Skeletal muscle tissue (tissue), 3 donors: ENCODE measurements at regions not wholly inside any gene's neighbourhood (a gene's known extent, or its start where the extent isn't known, plus 50 kb on each side); places are given as distances from the start of the nearest gene placed in this dataset.

Experiments
- H3K27ac ChIP-seq: one replicate; pipeline ENCODE4 v1.7.0; 2013; ENCODE audit warnings: mild to moderate bottlenecking, low read depth, low read length, inconsistent platforms
- H3K27me3 ChIP-seq, 3 donors: one replicate each; pipeline ENCODE4 v1.7.0; 2013; ENCODE audit warnings: low read length in 3 of 3; ENCODE audit not compliant: control insufficient read depth in 3 of 3, insufficient read depth in 3 of 3
- H3K36me3 ChIP-seq, 3 donors: one replicate each; pipeline ENCODE4 v1.7.0; 2013; ENCODE audit warnings: low read length in 3 of 3; ENCODE audit not compliant: control insufficient read depth in 3 of 3, insufficient read depth in 3 of 3
- H3K4me1 ChIP-seq, 3 donors: one replicate each; pipeline ENCODE4 v1.7.0; 2013; ENCODE audit warnings: low read length in 3 of 3, mild to moderate bottlenecking in 3 of 3; ENCODE audit not compliant: control insufficient read depth in 3 of 3, insufficient read depth in 3 of 3
- H3K4me3 ChIP-seq, 3 donors: one replicate each; pipeline ENCODE4 v1.7.0; 2013; ENCODE audit warnings: low read length in 3 of 3
- H3K9ac ChIP-seq, 3 donors: one replicate each; pipeline ENCODE4 v1.7.0; 2013; ENCODE audit warnings: low read length in 3 of 3, mild to moderate bottlenecking in 3 of 3, moderate library complexity in 2 of 3, low read depth in 1 of 3
- H3K9me3 ChIP-seq, 3 donors: one replicate each; pipeline ENCODE4 v1.7.0; 2013; ENCODE audit warnings: low read length in 3 of 3; ENCODE audit not compliant: control insufficient read depth in 3 of 3
- donor health status: Osteomylitis.

- H3K9ac ChIP-seq = no peak overlapping the region
- H3K36me3 ChIP-seq = no peaks in the 10 kb centered on the region
- no peaks in the 10 kb centered on the region for H3K9me3 ChIP-seq
- no peak overlapping the region for H3K27ac ChIP-seq
- peaks cover 0 to 3% (median 0%) of the 10 kb centered on the region in 3 donors for H3K27me3 ChIP-seq
- H3K4me1 ChIP-seq = no peaks in the 10 kb centered on the region
- no peak overlapping the region for H3K4me3 ChIP-seq
Measured at GRCh38 chr14:105842105-105842504, 315.7 kb downstream of the TMEM121 start.

- no peaks in the 10 kb centered on the region for H3K27me3 ChIP-seq
Measured at GRCh38 chr14:105843444-105844046, 317.2 kb downstream of the TMEM121 start.

GRCh38 chr14:105844047-105844630 is 317.8 kb downstream of the TMEM121 start:
- H3K9me3 ChIP-seq = no peaks in the 10 kb centered on the region
- no peak overlapping the region for H3K9ac ChIP-seq
- H3K27ac ChIP-seq = no peak overlapping the region
- no peaks in the 10 kb centered on the region for H3K27me3 ChIP-seq
- no peak overlapping the region for H3K4me3 ChIP-seq
- no peaks in the 10 kb centered on the region for H3K4me1 ChIP-seq
- H3K36me3 ChIP-seq = no peaks in the 10 kb centered on the region

More at GRCh38 chr14:105843444-105844046, 317.2 kb downstream of the TMEM121 start:
- H3K27ac ChIP-seq = no peak overlapping the region
- H3K9me3 ChIP-seq = no peaks in the 10 kb centered on the region
- H3K4me1 ChIP-seq = no peaks in the 10 kb centered on the region
- H3K36me3 ChIP-seq = no peaks in the 10 kb centered on the region
- H3K4me3 ChIP-seq = no peak overlapping the region
- H3K9ac ChIP-seq = no peak overlapping the region

GRCh38 chr14:105844810-105845724 is 318.7 kb downstream of the TMEM121 start:
- Histone ChIP-seq H3K27me3 (no peaks in the 10 kb centered on the region), H3K36me3 (no peaks in the 10 kb centered on the region), H3K27ac (no peak overlapping the region), H3K9me3 (no peaks in the 10 kb centered on the region), H3K4me3 (no peak overlapping the region), H3K4me1 (no peaks in the 10 kb centered on the region), H3K9ac (no peak overlapping the region)

GRCh38 chr14:105845725-105846309 is 319.4 kb downstream of the TMEM121 start:
- H3K4me3 ChIP-seq = no peak overlapping the region
- H3K27ac ChIP-seq = no peak overlapping the region
- H3K4me1 ChIP-seq = no peaks in the 10 kb centered on the region
- no peaks in the 10 kb centered on the region for H3K27me3 ChIP-seq
- no peaks in the 10 kb centered on the region for H3K9me3 ChIP-seq
- H3K36me3 ChIP-seq = no peaks in the 10 kb centered on the region
- H3K9ac ChIP-seq = no peak overlapping the region

- H3K4me1 ChIP-seq = no peaks in the 10 kb centered on the region
- no peaks in the 10 kb centered on the region for H3K36me3 ChIP-seq
- H3K9me3 ChIP-seq = no peaks in the 10 kb centered on the region
- H3K9ac ChIP-seq = no peak overlapping the region
- H3K27ac ChIP-seq = no peak overlapping the region
- no peaks in the 10 kb centered on the region for H3K27me3 ChIP-seq
- H3K4me3 ChIP-seq = no peak overlapping the region
Measured at GRCh38 chr14:105846312-105846711, 319.9 kb downstream of the TMEM121 start.

GRCh38 chr14:105847400-105847799 is 321.0 kb downstream of the TMEM121 start:
- H3K36me3 ChIP-seq = no peaks in the 10 kb centered on the region
- H3K4me1 ChIP-seq = no peaks in the 10 kb centered on the region
- H3K4me3 ChIP-seq = no peak overlapping the region
- no peak overlapping the region for H3K9ac ChIP-seq
- no peak overlapping the region for H3K27ac ChIP-seq
- H3K9me3 ChIP-seq = no peaks in the 10 kb centered on the region
- no peaks in the 10 kb centered on the region for H3K27me3 ChIP-seq

GRCh38 chr14:105848570-105848969 is 322.2 kb downstream of the TMEM121 start:
- H3K9me3 ChIP-seq = no peaks in the 10 kb centered on the region
- H3K27ac ChIP-seq = no peak overlapping the region
- no peaks in the 10 kb centered on the region for H3K27me3 ChIP-seq
- H3K36me3 ChIP-seq = no peaks in the 10 kb centered on the region
- H3K9ac ChIP-seq = no peak overlapping the region
- no peak overlapping the region for H3K4me3 ChIP-seq
- H3K4me1 ChIP-seq = no peaks in the 10 kb centered on the region

GRCh38 chr14:105849933-105850626 is 323.7 kb downstream of the TMEM121 start:
- Histone ChIP-seq H3K4me1 (no peaks in the 10 kb centered on the region), H3K9ac (no peak overlapping the region), H3K27ac (no peak overlapping the region), H3K27me3 (no peaks in the 10 kb centered on the region), H3K4me3 (no peak overlapping the region), H3K9me3 (no peaks in the 10 kb centered on the region), H3K36me3 (no peaks in the 10 kb centered on the region)
